Stimulated activated CD4-positive, alpha-beta T cell treated with anti-CD3 and anti-CD28 coated beads, Interleukin-2, amount 100 ng/mL, for 4 hours (primary cell): ENCODE measurements at regions not wholly inside any gene's neighbourhood (a gene's known extent, or its start where the extent isn't known, plus 50 kb on each side); places are given as distances from the start of the nearest gene placed in this dataset.
"Not testable (repeated sequence)": the region's sequence is repeated elsewhere in the genome, so short reads cannot be mapped to it uniquely, and the experiment has no call there.

Experiments
- DNase-seq: peaks from one replicate; pipeline ENCODE4 v3.0.0-alpha.2; 2020; ENCODE audit warnings: low read depth

- DNase-seq, result no peak
Observed at GRCh38 chr20:57829336-57829735, 119.5 kb upstream of the PMEPA1 start.

- no peak for DNase-seq
Observed at GRCh38 chr20:57828696-57829095, 118.9 kb upstream of the PMEPA1 start.

GRCh38 chr20:57826666-57827287 lies 117.0 kb upstream of the PMEPA1 start:
- no peak for DNase-seq

GRCh38 chr20:57824909-57825308 lies 115.1 kb upstream of the PMEPA1 start:
- DNase-seq, result no peak

- no peak for DNase-seq
Observed at GRCh38 chr20:57821935-57822334, 112.1 kb upstream of the PMEPA1 start.

- DNase-seq, result no peak
Observed at GRCh38 chr20:57819691-57820380, 110.0 kb upstream of the PMEPA1 start.

GRCh38 chr20:57819291-57819690 lies 109.5 kb upstream of the PMEPA1 start:
- no peak for DNase-seq

- DNase-seq, result no peak
Observed at GRCh38 chr20:57818418-57819181, 108.8 kb upstream of the PMEPA1 start.

- DNase-seq, result no peak
Observed at GRCh38 chr20:57815405-57815804, 105.6 kb upstream of the PMEPA1 start.

- no peak for DNase-seq
Observed at GRCh38 chr20:57814529-57814928, 104.7 kb upstream of the PMEPA1 start.

- DNase-seq, result no peak
Observed at GRCh38 chr20:57813509-57814269, 103.9 kb upstream of the PMEPA1 start.

- not testable (repeated sequence) for DNase-seq
Observed at GRCh38 chr20:57812632-57813031, 102.8 kb upstream of the PMEPA1 start.

- no peak for DNase-seq
Observed at GRCh38 chr20:57811374-57812020, 101.7 kb upstream of the PMEPA1 start.

GRCh38 chr20:57810511-57811373 lies 100.9 kb upstream of the PMEPA1 start:
- DNase-seq, result no peak

- no peak for DNase-seq
Observed at GRCh38 chr20:57809661-57810172, 99.9 kb upstream of the PMEPA1 start.

- no peak for DNase-seq
Observed at GRCh38 chr20:57809149-57809548, 99.3 kb upstream of the PMEPA1 start.

- no peak for DNase-seq
Observed at GRCh38 chr20:57808264-57809070, 98.7 kb upstream of the PMEPA1 start.

GRCh38 chr20:57807401-57808263 lies 97.8 kb upstream of the PMEPA1 start:
- no peak for DNase-seq

GRCh38 chr20:57806975-57807374 lies 97.2 kb upstream of the PMEPA1 start:
- DNase-seq, result no peak
